Right atrium auricular region (tissue), 2 donors: ENCODE measurements at regions not wholly inside any gene's neighbourhood (a gene's known extent, or its start where the extent isn't known, plus 50 kb on each side); places are given as distances from the start of the nearest gene placed in this dataset.
"Not testable (repeated sequence)": the region's sequence is repeated elsewhere in the genome, so short reads cannot be mapped to it uniquely, and the experiment has no call there.

ENCODE experiments used
- DNase-seq: peaks from one replicate; pipeline ENCODE4 v3.0.0-alpha.2; 2019; ENCODE audit warnings: low spot score
- H3K27ac ChIP-seq, 2 donors: fragments of 200-600 bp; sonication (generic); 1 replicate in 1 of 2; 2 replicates in 1 of 2; pipeline ENCODE4 v1.5.1; 2016 to 2019
- H3K27me3 ChIP-seq, 2 donors: fragments of 200-600 bp; sonication (generic); one replicate each; pipeline versions ENCODE4 v1.5.1 to v1.6.0; 2017 to 2019
- H3K36me3 ChIP-seq: fragments of 200-600 bp; sonication (generic); one replicate; pipeline ENCODE4 v1.5.1; 2016
- H3K4me1 ChIP-seq, 2 donors: fragments of 200-600 bp; sonication (generic); one replicate each; pipeline versions ENCODE4 v1.5.1 to v1.6.0; 2017 to 2019
- H3K4me3 ChIP-seq, 2 donors: fragments of 200-600 bp; sonication (generic); 1 replicate in 1 of 2; 2 replicates in 1 of 2; pipeline ENCODE4 v1.5.1; 2017 to 2019; ENCODE audit warnings: mild to moderate bottlenecking in 1 of 2, moderate library complexity in 1 of 2
- H3K9me3 ChIP-seq, 2 donors: fragments of 200-600 bp; sonication (generic); one replicate each; pipeline ENCODE4 v1.5.1; 2019
- TF ChIP-seq, protein P1 (sequence below), 2 donors: fragments of 200-600 bp; sonication (generic); IDR thresholded peaks; one replicate each; pipeline ENCODE4 v1.5.1; 2019; ENCODE audit warnings: antibody characterized with exemption in 2 of 2

DNA sequence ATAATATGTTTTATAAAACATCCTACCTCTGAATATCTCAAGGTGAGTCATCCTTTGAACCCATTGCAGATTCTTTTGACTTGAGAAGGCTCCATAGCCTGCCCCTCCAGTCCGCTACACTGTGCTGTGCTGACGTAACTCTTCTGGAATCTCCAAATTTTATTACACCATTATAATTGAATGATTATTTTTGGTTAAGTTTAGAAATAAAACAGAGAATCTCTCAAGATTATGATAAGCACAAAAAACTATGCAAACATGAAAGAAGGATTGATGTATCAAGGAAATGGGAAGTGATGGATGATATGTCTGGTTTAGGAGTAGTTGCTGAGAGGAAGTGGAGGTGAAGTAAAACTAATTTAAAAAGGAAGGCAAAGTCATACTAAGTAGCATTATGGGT lies 1021.3 kb downstream of the HACE1 start:
- TF ChIP-seq, protein P1, sequence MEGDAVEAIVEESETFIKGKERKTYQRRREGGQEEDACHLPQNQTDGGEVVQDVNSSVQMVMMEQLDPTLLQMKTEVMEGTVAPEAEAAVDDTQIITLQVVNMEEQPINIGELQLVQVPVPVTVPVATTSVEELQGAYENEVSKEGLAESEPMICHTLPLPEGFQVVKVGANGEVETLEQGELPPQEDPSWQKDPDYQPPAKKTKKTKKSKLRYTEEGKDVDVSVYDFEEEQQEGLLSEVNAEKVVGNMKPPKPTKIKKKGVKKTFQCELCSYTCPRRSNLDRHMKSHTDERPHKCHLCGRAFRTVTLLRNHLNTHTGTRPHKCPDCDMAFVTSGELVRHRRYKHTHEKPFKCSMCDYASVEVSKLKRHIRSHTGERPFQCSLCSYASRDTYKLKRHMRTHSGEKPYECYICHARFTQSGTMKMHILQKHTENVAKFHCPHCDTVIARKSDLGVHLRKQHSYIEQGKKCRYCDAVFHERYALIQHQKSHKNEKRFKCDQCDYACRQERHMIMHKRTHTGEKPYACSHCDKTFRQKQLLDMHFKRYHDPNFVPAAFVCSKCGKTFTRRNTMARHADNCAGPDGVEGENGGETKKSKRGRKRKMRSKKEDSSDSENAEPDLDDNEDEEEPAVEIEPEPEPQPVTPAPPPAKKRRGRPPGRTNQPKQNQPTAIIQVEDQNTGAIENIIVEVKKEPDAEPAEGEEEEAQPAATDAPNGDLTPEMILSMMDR (IDR thresholded peaks at IDR 0.05), result no peak
- H3K36me3 ChIP-seq, result no peaks in the 10 kb centered on the region
- DNase-seq, result no peak
- H3K9me3 ChIP-seq, result no peaks in the 10 kb centered on the region
- H3K27ac ChIP-seq, result no peak overlapping the region
- no peak overlapping the region for H3K4me3 ChIP-seq
- no peaks in the 10 kb centered on the region for H3K27me3 ChIP-seq
- H3K4me1 ChIP-seq, result no peaks in the 10 kb centered on the region

DNA sequence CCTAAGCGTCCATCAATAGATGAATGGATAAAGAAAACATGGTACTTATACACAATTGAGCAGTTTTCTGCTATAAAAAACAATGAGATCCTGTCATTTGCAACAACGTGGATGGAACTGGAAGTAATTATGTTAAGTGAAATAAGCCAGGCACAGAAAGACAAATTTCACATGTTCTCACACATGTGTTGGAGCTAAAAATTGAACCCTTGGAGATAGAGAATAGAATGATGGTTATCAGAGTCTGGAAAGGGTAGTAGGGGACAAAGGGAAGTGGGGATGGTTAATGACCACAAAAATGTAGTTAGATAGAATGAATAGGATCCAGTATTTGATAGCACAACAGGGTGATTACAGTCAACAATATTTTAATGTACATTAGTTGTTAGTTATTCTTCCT lies 1033.5 kb downstream of the HACE1 start:
- Histone ChIP-seq H3K36me3 (no peaks in the 10 kb centered on the region), H3K27ac (no peak overlapping the region), H3K4me3 (no peak overlapping the region), H3K4me1 (no peaks in the 10 kb centered on the region), H3K9me3 (no peaks in the 10 kb centered on the region), H3K27me3 (no peaks in the 10 kb centered on the region)
- TF ChIP-seq, protein P1 (IDR thresholded peaks at IDR 0.05), result no peak
- DNase-seq, result no peak

DNA sequence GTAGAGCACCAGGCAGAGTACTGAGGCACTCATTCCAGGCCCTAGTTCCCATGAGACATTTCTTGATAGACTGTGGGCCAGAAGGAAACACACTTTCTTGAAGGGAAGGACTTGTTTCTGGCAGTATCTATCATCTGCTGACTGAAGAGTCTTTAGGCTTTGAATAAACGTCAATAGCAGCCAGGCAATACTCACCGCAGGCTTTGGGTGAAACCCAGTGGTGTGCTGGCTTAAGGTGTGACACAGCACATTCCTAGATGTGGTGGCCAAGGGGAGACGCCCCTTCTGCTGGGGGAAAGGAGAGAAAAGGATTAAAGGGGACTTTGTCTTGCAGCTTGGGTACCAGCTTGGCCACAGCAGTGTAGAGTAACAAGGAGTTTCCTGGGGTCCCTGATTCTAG lies 1039.6 kb downstream of the HACE1 start:
- Histone ChIP-seq H3K27me3 (no peaks in the 10 kb centered on the region), H3K4me3 (no peak overlapping the region), H3K36me3 (no peaks in the 10 kb centered on the region), H3K27ac (no peak overlapping the region), H3K9me3 (no peaks in the 10 kb centered on the region), H3K4me1 (no peaks in the 10 kb centered on the region)
- no peak for DNase-seq
- TF ChIP-seq, protein P1 (IDR thresholded peaks at IDR 0.05), result no peak

DNA sequence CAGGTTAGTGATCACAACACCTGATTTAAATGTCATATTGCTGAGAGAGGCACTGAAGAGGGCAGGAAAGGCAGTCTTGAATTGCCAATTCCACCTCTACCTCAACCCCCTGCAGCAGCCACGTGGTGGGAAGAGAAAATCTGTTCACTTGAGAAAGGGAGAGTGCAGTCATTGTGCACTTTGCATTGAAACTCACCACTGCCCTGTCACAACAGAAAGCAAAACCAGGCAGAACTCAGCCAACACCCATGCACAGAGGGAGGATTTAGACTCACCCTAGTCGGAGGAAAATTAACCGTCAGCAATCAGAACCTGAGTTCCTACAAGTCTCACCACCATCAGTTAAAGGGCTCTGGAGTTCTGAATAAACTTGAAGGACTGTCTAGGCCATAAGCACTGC lies 1040.2 kb downstream of the HACE1 start:
- Histone ChIP-seq H3K4me1 (no peaks in the 10 kb centered on the region), H3K27ac (no peak overlapping the region), H3K27me3 (no peaks in the 10 kb centered on the region), H3K4me3 (no peak overlapping the region), H3K36me3 (no peaks in the 10 kb centered on the region), H3K9me3 (no peaks in the 10 kb centered on the region)
- DNase-seq, result no peak
- TF ChIP-seq, protein P1 (IDR thresholded peaks at IDR 0.05), result no peak

DNA sequence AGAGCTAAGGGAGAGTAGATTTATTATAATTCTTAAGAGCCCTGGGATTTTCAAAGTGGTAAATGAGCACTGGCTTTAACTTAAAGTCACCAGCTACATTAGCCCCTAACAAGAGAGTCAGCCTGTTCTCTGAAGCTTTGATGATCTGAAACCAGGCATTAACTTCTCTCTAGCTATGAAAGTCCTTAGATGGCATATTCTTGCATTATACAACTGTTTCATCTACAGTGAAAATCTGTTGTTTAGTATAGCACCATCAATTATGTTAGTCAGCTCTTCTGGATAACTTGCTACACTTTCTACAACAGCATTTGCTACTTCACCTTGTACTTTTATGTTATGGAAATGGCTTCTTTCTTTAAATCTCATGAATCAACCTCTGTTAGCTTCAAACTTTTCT lies 1046.7 kb downstream of the HACE1 start:
- H3K9me3 ChIP-seq, result no peaks in the 10 kb centered on the region
- H3K4me1 ChIP-seq, result no peaks in the 10 kb centered on the region
- H3K27me3 ChIP-seq, result peaks cover 0 to 2% of the 10 kb centered on the region in 2 donors
- no peak overlapping the region for H3K27ac ChIP-seq
- H3K4me3 ChIP-seq, result no peak overlapping the region
- no peaks in the 10 kb centered on the region for H3K36me3 ChIP-seq
- no peak for DNase-seq
- TF ChIP-seq, protein P1 (IDR thresholded peaks at IDR 0.05), result no peak

DNA sequence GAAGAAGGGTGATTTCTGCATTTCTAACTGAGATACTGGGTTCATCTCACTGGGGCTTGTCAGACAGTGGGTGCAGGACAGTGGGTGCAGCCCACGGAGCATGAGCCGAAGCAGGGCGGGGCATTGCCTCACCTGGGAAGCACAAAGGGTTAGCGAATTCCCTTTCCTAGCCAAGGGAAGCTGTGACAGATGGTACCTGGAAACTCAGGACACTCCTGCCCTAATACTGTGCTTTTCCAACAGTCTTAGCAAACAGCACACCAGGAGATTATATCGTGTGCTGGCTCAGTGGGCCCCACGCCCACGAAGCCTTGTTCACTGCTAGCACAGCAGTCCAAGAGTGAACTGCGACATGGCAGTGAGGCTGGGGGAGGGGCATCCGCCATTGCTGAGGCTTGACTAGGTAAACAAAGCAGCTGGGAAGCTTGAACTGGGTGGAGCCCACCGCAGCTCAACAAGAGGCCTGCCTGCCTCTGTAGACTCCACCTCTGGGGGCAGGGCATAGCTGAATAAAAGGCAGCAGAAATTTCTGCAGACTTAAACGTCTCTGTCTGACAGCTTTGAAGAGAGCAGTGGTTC lies 1057.7 kb downstream of the HACE1 start:
- not testable (repeated sequence) for H3K4me3 ChIP-seq, H3K27ac ChIP-seq, H3K27me3 ChIP-seq, DNase-seq, H3K4me1 ChIP-seq, H3K9me3 ChIP-seq, H3K36me3 ChIP-seq
